HL-60 (cell line): ENCODE measurements at regions not wholly inside any gene's neighbourhood (a gene's known extent, or its start where the extent isn't known, plus 50 kb on each side); places are given as distances from the start of the nearest gene placed in this dataset.

ENCODE experiments used
- DNase-seq, 2 experiments: peaks; one replicate each; pipeline ENCODE4 v3.0.0-alpha.2; 2010 to 2020; ENCODE audit warnings: low read depth in 1 of 2, low spot score in 1 of 2
- H3K27ac ChIP-seq: fragments of 250-450 bp; sonication (Bioruptor Pico); replicated peaks from 2 replicates; pipeline ENCODE4 v1.5.1; 2020; ENCODE audit warnings: mild to moderate bottlenecking, moderate library complexity
- H3K27me3 ChIP-seq: fragments of 250-450 bp; sonication (Bioruptor Pico); 2 replicates; pipeline ENCODE4 v1.5.1; 2021; ENCODE audit warnings: mild to moderate bottlenecking, moderate library complexity; ENCODE audit not compliant: insufficient read depth, poor library complexity, severe bottlenecking
- H3K4me3 ChIP-seq: replicated peaks from 2 replicates; pipeline ENCODE4 v1.5.1; 2011; ENCODE audit warnings: mild to moderate bottlenecking, control low read depth, low read length; ENCODE audit not compliant: insufficient read depth
- GABPA ChIP-seq: IDR thresholded peaks from 2 replicates; pipeline ENCODE4 v1.6.1; 2012; ENCODE audit warnings: low read depth
- POLR2AphosphoS5 ChIP-seq: IDR thresholded peaks from 2 replicates; pipeline ENCODE4 v1.6.1; 2012; ENCODE audit warnings: low read depth
- SPI1 ChIP-seq: IDR thresholded peaks from 2 replicates; pipeline ENCODE4 v1.6.1; 2012; ENCODE audit warnings: low read depth, mild to moderate bottlenecking, borderline replicate concordance
- TF ChIP-seq, protein P1 (sequence below): IDR thresholded peaks from one replicate; pipeline ENCODE4 v1.5.1; 2011; ENCODE audit warnings: low read length, control low read depth, inconsistent platforms; ENCODE audit not compliant: insufficient read depth
- TF ChIP-seq, protein P2 (sequence below): IDR thresholded peaks from 2 replicates; pipeline ENCODE4 v1.6.1; 2012; ENCODE audit warnings: low read depth; ENCODE audit not compliant: insufficient replicate concordance

- TF ChIP-seq, protein P1, sequence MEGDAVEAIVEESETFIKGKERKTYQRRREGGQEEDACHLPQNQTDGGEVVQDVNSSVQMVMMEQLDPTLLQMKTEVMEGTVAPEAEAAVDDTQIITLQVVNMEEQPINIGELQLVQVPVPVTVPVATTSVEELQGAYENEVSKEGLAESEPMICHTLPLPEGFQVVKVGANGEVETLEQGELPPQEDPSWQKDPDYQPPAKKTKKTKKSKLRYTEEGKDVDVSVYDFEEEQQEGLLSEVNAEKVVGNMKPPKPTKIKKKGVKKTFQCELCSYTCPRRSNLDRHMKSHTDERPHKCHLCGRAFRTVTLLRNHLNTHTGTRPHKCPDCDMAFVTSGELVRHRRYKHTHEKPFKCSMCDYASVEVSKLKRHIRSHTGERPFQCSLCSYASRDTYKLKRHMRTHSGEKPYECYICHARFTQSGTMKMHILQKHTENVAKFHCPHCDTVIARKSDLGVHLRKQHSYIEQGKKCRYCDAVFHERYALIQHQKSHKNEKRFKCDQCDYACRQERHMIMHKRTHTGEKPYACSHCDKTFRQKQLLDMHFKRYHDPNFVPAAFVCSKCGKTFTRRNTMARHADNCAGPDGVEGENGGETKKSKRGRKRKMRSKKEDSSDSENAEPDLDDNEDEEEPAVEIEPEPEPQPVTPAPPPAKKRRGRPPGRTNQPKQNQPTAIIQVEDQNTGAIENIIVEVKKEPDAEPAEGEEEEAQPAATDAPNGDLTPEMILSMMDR, result no peak
- TF ChIP-seq GABPA, result no peak
- TF ChIP-seq POLR2AphosphoS5, result no peak
- TF ChIP-seq, protein P2, sequence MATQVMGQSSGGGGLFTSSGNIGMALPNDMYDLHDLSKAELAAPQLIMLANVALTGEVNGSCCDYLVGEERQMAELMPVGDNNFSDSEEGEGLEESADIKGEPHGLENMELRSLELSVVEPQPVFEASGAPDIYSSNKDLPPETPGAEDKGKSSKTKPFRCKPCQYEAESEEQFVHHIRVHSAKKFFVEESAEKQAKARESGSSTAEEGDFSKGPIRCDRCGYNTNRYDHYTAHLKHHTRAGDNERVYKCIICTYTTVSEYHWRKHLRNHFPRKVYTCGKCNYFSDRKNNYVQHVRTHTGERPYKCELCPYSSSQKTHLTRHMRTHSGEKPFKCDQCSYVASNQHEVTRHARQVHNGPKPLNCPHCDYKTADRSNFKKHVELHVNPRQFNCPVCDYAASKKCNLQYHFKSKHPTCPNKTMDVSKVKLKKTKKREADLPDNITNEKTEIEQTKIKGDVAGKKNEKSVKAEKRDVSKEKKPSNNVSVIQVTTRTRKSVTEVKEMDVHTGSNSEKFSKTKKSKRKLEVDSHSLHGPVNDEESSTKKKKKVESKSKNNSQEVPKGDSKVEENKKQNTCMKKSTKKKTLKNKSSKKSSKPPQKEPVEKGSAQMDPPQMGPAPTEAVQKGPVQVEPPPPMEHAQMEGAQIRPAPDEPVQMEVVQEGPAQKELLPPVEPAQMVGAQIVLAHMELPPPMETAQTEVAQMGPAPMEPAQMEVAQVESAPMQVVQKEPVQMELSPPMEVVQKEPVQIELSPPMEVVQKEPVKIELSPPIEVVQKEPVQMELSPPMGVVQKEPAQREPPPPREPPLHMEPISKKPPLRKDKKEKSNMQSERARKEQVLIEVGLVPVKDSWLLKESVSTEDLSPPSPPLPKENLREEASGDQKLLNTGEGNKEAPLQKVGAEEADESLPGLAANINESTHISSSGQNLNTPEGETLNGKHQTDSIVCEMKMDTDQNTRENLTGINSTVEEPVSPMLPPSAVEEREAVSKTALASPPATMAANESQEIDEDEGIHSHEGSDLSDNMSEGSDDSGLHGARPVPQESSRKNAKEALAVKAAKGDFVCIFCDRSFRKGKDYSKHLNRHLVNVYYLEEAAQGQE, result no peak
- no peak for TF ChIP-seq SPI1
- Histone ChIP-seq H3K27me3 (no peaks in the 10 kb centered on the region), H3K27ac (no peak overlapping the region), H3K4me3 (no peak overlapping the region)
- no peak for DNase-seq
These were observed 1165.5 kb upstream of the SLC39A10 start for GRCh38 chr2:194491409-194492115.

DNA sequence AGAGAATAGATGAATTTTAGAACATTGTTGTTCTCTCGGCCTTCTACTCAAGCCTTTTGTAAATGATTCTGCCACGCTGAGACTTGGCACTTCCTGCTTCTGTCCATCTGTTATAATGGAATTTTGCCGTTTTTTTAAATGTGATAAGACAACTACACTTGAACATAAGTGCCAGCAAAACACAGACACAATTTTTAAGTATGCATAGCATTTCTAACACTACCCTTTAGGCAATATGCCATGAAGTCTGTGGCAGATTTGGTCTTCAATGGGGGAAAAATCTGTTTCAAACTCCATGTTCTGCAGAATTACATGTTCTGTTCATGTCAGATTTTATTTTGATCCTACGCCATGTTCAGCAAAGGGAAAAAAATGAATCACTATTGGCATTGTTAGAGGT, 1170.7 kb upstream of the SLC39A10 start:
- H3K27me3 ChIP-seq, result no peaks in the 10 kb centered on the region
- TF ChIP-seq GABPA, result no peak
- TF ChIP-seq POLR2AphosphoS5, result no peak
- TF ChIP-seq, protein P2, result no peak
- no peak for TF ChIP-seq SPI1
- TF ChIP-seq, protein P1, result no peak

GRCh38 chr2:194483041-194483440, 1174.0 kb upstream of the SLC39A10 start:
- no peak overlapping the region for H3K27ac ChIP-seq
- no peak overlapping the region for H3K4me3 ChIP-seq
- TF ChIP-seq SPI1 (no peak), GABPA (no peak), POLR2AphosphoS5 (no peak)
- TF ChIP-seq, protein P2, result no peak
- TF ChIP-seq, protein P1, result no peak
- no peaks in the 10 kb centered on the region for H3K27me3 ChIP-seq
- DNase-seq, result no peak

More for the DNA sequence above, 1170.7 kb upstream of the SLC39A10 start:
- no peak for DNase-seq
- H3K27ac ChIP-seq, result no peak overlapping the region
- no peak overlapping the region for H3K4me3 ChIP-seq
